Osteocyte (in vitro differentiated cells): ENCODE measurements at regions not wholly inside any gene's neighbourhood (a gene's known extent, or its start where the extent isn't known, plus 50 kb on each side); places are given as distances from the start of the nearest gene placed in this dataset.
A peak's percentile ranks its signal among the peaks of the same experiment; 100 is the strongest.

ENCODE experiments used
- DNase-seq: peaks from one replicate; pipeline ENCODE4 v3.0.0; 2021; ENCODE audit warnings: mixed read lengths; ENCODE audit not compliant: unreplicated experiment; ENCODE audit errors: extremely low spot score
- H3K27ac Mint-ChIP-seq: one replicate; pipeline ENCODE4 v1.8.0; 2021; ENCODE audit warnings: mild to moderate bottlenecking, mixed read lengths; ENCODE audit not compliant: unreplicated experiment
- H3K27me3 Mint-ChIP-seq: one replicate; pipeline ENCODE4 v1.8.0; 2021; ENCODE audit warnings: mixed read lengths; ENCODE audit not compliant: unreplicated experiment
- H3K36me3 Mint-ChIP-seq: one replicate; pipeline ENCODE4 v1.8.0; 2021; ENCODE audit warnings: mixed read lengths; ENCODE audit not compliant: unreplicated experiment
- H3K4me1 Mint-ChIP-seq: one replicate; pipeline ENCODE4 v1.8.0; 2021; ENCODE audit warnings: mixed read lengths; ENCODE audit not compliant: unreplicated experiment
- H3K4me3 Mint-ChIP-seq: one replicate; pipeline ENCODE4 v1.8.0; 2021; ENCODE audit warnings: mild to moderate bottlenecking, moderate library complexity, mixed read lengths; ENCODE audit not compliant: unreplicated experiment
- H3K9me3 Mint-ChIP-seq: one replicate; pipeline ENCODE4 v1.8.0; 2021; ENCODE audit warnings: mixed read lengths; ENCODE audit not compliant: unreplicated experiment
- TF ChIP-seq, protein P1 (sequence below): fragments of 200-600 bp; sonication (generic); IDR thresholded peaks from 2 replicates; pipeline ENCODE4 v1.5.0; 2021; ENCODE audit warnings: antibody characterized with exemption, mild to moderate bottlenecking, moderate library complexity

DNA sequence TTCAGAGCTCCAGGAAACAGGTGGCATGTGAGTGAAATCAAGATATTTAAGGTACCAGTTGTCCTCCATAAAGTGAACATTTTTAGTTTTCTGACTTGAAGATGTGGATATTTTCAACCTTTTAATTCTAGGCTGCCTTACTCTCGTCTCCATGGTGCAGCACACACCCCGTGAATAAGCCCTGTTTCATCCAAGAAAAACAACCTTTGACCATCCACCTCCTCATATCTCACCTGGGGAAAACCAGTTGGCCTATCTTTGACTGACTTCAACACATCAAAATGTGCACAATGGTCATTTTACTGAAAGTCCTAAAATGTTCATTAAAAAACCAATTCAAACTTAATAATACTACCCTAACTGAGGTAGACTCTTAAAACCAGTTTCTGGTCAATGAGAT is 73.8 kb upstream of the CD2AP start:
- H3K27ac Mint-ChIP-seq = no peak overlapping the region
- H3K9me3 Mint-ChIP-seq = no peaks in the 10 kb centered on the region
- no peaks in the 10 kb centered on the region for H3K27me3 Mint-ChIP-seq
- no peaks in the 10 kb centered on the region for H3K36me3 Mint-ChIP-seq
- H3K4me1 Mint-ChIP-seq = peaks cover 5% of the 10 kb centered on the region
- no peak overlapping the region for H3K4me3 Mint-ChIP-seq
- DNase-seq = no peak
- TF ChIP-seq, protein P1, sequence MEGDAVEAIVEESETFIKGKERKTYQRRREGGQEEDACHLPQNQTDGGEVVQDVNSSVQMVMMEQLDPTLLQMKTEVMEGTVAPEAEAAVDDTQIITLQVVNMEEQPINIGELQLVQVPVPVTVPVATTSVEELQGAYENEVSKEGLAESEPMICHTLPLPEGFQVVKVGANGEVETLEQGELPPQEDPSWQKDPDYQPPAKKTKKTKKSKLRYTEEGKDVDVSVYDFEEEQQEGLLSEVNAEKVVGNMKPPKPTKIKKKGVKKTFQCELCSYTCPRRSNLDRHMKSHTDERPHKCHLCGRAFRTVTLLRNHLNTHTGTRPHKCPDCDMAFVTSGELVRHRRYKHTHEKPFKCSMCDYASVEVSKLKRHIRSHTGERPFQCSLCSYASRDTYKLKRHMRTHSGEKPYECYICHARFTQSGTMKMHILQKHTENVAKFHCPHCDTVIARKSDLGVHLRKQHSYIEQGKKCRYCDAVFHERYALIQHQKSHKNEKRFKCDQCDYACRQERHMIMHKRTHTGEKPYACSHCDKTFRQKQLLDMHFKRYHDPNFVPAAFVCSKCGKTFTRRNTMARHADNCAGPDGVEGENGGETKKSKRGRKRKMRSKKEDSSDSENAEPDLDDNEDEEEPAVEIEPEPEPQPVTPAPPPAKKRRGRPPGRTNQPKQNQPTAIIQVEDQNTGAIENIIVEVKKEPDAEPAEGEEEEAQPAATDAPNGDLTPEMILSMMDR = no peak

DNA sequence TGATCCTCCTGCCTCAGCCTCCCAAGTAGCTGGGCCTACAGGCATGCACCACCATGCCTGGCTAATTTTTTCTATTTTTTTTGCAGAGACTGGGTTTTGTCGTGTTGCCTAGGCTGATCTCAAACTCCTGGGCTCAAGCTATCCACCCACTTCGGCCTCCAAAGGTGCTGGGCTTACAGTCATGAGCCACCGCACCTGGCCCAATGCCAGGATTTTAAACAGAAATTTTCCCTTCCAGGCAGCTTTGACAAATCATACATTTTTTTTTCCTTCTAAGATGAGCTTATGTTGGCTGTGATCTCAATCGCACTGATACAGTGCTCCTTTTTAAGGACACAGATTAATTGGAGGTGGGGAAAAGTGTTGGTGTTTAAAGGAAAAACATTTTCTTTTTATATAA is 73.2 kb upstream of the CD2AP start:
- Mint-ChIP-seq H3K36me3 (no peaks in the 10 kb centered on the region), H3K27ac (no peak overlapping the region), H3K9me3 (no peaks in the 10 kb centered on the region), H3K4me1 (peaks cover 5% of the 10 kb centered on the region), H3K4me3 (no peak overlapping the region), H3K27me3 (no peaks in the 10 kb centered on the region)
- TF ChIP-seq, protein P1 = no peak
- DNase-seq = no peak

DNA sequence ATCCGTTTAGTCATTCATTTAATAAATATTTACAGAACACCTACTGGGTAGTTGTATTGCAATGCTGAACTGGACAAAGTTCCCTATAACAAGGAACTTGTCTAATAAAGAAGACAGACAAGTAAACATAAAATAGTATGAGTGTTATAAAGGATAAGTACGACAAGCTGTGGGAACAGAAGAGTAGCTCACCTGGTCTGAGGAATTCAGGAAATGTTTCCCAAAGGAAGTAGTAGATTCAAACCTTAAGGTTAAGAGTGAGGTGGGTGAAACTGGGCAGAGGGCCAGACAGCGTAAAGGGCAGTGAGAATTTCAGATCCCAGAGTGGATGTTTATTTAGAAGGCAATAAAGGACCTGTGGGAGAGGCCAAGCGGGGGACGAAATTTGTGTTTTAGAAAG is 72.3 kb upstream of the CD2AP start:
- H3K4me3 Mint-ChIP-seq = no peak overlapping the region
- no peaks in the 10 kb centered on the region for H3K36me3 Mint-ChIP-seq
- H3K4me1 Mint-ChIP-seq = peaks cover 5% of the 10 kb centered on the region
- TF ChIP-seq, protein P1 = no peak
- no peak overlapping the region for H3K27ac Mint-ChIP-seq
- no peaks in the 10 kb centered on the region for H3K9me3 Mint-ChIP-seq
- no peak for DNase-seq
- H3K27me3 Mint-ChIP-seq = no peaks in the 10 kb centered on the region

DNA sequence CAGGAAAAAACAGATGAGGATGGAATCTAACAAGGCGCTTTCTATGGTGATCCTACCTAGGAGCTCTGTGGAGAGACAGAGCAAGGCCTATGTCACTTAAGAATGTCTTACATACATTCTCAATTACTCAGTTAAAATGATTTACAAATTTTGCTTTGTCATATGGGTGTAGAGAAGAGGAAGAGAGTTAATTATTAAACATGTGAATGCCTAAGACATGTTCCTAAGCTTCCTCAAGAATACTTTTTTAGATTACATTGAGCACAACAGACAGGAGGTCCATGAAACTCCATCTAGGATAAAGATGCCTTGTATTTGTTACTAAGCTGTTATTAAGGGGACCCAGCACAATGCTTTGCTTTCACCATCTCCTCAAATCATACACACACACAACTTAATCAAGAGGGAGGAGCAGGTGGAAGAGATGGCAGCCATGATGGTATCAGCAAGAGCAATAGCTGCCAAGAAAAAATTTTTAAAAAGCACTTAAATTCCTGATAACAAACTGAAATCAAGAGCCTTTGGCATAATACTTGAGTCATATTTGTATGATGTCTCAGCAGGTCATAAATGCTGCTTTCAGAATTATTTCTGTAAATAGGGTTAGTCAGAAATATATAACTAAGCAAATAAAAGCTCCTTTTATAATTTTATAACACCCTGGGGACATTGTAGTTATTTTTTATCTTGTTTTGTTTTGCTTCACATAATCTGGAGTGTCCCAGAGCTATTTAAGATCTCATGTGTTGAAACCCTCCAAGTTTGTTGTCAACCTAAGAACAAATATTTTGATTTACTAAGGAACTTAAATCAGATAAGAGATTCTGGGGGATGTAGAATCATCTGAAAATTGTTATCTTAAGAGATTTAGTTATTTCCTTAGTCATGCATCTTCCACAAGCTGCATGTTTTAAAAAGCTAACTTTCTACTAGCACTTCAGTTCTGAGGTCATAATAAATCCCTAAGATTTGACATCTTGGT is 70.0 kb upstream of the CD2AP start:
- Mint-ChIP-seq H3K4me1 (peaks cover 5% of the 10 kb centered on the region), H3K4me3 (no peak overlapping the region), H3K36me3 (no peaks in the 10 kb centered on the region), H3K27me3 (peaks cover 5% of the 10 kb centered on the region), H3K9me3 (no peaks in the 10 kb centered on the region), H3K27ac (no peak overlapping the region)
- DNase-seq = no peak
- TF ChIP-seq, protein P1 = no peak

DNA sequence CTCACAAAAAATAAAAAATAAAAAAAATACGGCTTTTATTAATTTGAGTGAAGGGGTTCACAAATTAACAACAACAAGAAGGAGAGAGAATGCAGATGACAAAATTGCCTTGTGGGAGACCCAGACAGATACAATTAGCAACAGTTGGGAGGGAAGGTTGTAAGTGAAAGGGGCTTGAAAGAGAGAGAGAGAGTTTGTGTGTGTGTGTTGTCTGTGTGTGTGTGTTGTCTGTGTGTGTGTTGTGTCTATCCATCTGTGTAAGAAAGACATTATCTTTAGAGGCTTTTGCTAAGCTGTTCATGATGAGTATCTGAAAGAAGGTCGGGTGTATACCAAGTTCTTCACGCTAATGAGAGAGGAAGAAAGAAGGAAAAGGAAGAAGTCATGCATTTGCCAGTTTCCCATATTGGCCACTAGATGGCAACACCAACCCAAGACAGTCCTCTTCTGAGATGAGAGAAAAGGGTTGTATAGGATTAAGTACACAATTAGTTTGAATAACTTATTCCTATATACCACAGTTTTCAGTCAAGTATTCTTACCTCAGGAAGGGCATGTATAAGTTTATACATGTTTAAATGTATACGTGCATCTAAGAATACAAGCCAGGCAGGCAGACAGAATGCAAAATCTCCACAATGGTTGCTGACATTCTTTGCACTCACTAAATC is 63.7 kb upstream of the CD2AP start:
- peaks cover 14% of the 10 kb centered on the region for H3K4me1 Mint-ChIP-seq
- DNase-seq = no peak
- TF ChIP-seq, protein P1 = peak; percentile 88
- H3K4me3 Mint-ChIP-seq = peak overlapping the region; percentile 23
- no peaks in the 10 kb centered on the region for H3K36me3 Mint-ChIP-seq
- no peak overlapping the region for H3K27ac Mint-ChIP-seq
- H3K9me3 Mint-ChIP-seq = no peaks in the 10 kb centered on the region
- H3K27me3 Mint-ChIP-seq = peaks cover 5% of the 10 kb centered on the region
